HFFc6 (cell line): ENCODE measurements at regions not wholly inside any gene's neighbourhood (a gene's known extent, or its start where the extent isn't known, plus 50 kb on each side); places are given as distances from the start of the nearest gene placed in this dataset.

Experiments used
- DNase-seq: peaks from one replicate; pipeline ENCODE4 v3.0.0-alpha.2; 2018
- H3K27ac Mint-ChIP-seq: 2 replicates; pipeline ENCODE4 v1.8.0; 2020; ENCODE audit warnings: mild to moderate bottlenecking, mixed read lengths
- H3K27me3 Mint-ChIP-seq: 2 replicates; pipeline ENCODE4 v1.8.0; 2021; ENCODE audit warnings: mild to moderate bottlenecking, moderate library complexity, mixed read lengths; ENCODE audit not compliant: insufficient read depth
- H3K36me3 Mint-ChIP-seq: 2 replicates; pipeline ENCODE4 v1.8.0; 2021; ENCODE audit warnings: low read depth, mixed read lengths
- H3K4me1 Mint-ChIP-seq: 2 replicates; pipeline ENCODE4 v1.8.0; 2020; ENCODE audit warnings: low read depth, mixed read lengths
- H3K4me3 Mint-ChIP-seq: 2 replicates; pipeline ENCODE4 v1.8.0; 2020; ENCODE audit warnings: mild to moderate bottlenecking, moderate library complexity, mixed read lengths
- H3K9me3 Mint-ChIP-seq: 2 replicates; pipeline ENCODE4 v1.8.0; 2020; ENCODE audit warnings: mild to moderate bottlenecking, mixed read lengths
- TF ChIP-seq, protein P1 (sequence below): fragments of 200-600 bp; sonication (generic); IDR thresholded peaks from 2 replicates; pipeline ENCODE4 v1.5.0; 2021; ENCODE audit warnings: antibody characterized with exemption, mild to moderate bottlenecking

DNA sequence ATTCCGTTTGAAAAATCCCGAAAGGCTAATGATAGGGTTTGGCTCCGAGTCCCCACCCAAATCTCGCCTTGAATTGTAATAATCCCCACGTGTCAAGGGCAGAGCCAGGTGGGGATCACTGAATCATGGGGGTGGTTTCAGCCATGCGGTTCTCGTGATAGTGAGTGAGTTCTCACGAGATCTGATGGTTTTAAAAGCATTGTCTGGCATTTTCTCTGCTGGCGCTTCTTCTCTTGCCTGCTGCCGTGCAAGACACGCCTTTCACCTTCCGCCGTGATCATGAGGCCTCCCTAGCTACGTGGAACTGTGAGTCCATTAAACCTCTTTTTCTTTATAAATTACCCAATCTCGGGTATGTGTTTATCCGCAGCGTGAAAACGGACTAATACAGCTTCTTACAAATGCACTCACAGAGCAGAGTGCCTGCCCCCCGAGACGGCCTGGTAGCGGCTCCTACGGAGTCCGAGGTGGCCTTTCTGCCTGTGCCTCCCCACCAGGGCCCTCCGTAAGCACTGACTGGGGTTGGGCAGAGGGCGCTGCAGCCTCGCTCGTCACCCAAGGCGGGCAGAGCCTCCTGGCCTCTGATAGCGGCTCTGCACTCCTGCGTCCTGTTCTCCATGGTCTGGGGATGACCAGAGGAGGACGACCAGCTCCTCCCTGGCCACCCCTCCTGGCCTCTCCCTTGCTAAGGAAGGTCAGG, 131.7 kb downstream of the FOXL1 start:
- H3K36me3 Mint-ChIP-seq: peaks cover 15% of the 10 kb centered on the region
- H3K9me3 Mint-ChIP-seq: peaks cover 15% of the 10 kb centered on the region
- no peak overlapping the region for H3K27ac Mint-ChIP-seq
- H3K27me3 Mint-ChIP-seq: peaks cover 44% of the 10 kb centered on the region
- no peak overlapping the region for H3K4me3 Mint-ChIP-seq
- H3K4me1 Mint-ChIP-seq: no peaks in the 10 kb centered on the region
- TF ChIP-seq, protein P1, sequence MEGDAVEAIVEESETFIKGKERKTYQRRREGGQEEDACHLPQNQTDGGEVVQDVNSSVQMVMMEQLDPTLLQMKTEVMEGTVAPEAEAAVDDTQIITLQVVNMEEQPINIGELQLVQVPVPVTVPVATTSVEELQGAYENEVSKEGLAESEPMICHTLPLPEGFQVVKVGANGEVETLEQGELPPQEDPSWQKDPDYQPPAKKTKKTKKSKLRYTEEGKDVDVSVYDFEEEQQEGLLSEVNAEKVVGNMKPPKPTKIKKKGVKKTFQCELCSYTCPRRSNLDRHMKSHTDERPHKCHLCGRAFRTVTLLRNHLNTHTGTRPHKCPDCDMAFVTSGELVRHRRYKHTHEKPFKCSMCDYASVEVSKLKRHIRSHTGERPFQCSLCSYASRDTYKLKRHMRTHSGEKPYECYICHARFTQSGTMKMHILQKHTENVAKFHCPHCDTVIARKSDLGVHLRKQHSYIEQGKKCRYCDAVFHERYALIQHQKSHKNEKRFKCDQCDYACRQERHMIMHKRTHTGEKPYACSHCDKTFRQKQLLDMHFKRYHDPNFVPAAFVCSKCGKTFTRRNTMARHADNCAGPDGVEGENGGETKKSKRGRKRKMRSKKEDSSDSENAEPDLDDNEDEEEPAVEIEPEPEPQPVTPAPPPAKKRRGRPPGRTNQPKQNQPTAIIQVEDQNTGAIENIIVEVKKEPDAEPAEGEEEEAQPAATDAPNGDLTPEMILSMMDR: no peak
- no peak for DNase-seq

DNA sequence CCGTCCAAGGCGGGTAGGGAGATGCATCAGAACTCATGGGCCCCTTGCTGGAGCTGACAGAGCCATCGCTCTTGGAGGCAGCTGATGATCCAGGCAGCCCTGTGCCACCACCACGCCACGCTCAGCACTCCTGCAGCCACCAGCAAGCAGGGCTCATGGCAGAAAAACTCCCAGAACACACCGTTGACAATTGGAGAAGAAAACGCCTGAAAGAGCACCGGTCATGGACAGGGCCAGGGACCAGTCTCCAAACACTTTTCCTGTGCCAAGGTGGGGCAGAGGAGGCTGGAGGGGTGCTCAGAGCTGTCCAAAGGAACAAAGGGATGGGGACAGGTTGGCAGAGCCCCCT, 132.2 kb downstream of the FOXL1 start:
- H3K27ac Mint-ChIP-seq: no peak overlapping the region
- peaks cover 13% of the 10 kb centered on the region for H3K36me3 Mint-ChIP-seq
- TF ChIP-seq, protein P1: no peak
- H3K27me3 Mint-ChIP-seq: peaks cover 42% of the 10 kb centered on the region
- DNase-seq: no peak
- no peaks in the 10 kb centered on the region for H3K4me1 Mint-ChIP-seq
- no peak overlapping the region for H3K4me3 Mint-ChIP-seq
- peaks cover 13% of the 10 kb centered on the region for H3K9me3 Mint-ChIP-seq

DNA sequence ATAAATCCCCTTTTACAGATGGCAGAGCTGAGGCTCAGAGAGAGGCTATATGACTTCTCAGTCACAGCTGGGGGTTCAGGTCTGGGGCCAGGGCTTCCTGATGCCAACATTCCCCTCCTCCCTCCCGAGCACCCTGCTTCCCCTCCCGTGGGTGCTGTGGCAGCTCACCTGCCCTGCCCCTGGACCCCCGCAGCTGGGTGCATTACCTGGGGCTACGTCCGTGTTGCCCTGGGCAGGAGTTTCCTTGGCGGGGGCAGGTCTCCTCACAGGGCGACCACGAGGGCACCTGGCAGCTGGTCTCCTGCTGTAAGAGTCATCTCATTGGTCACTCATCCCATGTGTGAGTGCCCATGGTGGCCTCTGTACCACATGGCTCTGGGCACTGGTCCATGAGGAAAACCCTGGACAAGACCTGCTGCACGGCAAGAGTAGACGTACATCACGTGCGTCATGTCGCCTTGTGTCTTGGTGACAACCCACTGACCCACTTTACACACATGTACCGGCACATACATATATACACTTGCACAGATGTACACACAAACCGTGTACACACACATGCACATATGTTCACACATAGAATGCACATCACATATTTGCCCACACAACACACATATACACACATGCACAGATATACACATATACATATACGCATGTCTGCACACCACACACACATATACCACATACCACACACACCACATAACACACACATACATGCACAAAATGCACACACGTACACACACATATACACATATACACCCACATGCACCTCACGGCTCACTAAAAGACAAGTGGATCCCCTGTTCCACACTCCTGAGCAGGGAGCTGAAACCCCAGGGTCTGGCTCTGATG, 134.0 kb downstream of the FOXL1 start:
- H3K4me1 Mint-ChIP-seq: no peaks in the 10 kb centered on the region; the same call in 1 of the 2 replicates
- no peak overlapping the region for H3K27ac Mint-ChIP-seq
- TF ChIP-seq, protein P1: no peak
- no peak overlapping the region for H3K4me3 Mint-ChIP-seq
- peaks cover 36% of the 10 kb centered on the region for H3K27me3 Mint-ChIP-seq
- no peak for DNase-seq
- peaks cover 10% of the 10 kb centered on the region; the same call in 1 of the 2 replicates for H3K36me3 Mint-ChIP-seq
- peaks cover 10% of the 10 kb centered on the region for H3K9me3 Mint-ChIP-seq

DNA sequence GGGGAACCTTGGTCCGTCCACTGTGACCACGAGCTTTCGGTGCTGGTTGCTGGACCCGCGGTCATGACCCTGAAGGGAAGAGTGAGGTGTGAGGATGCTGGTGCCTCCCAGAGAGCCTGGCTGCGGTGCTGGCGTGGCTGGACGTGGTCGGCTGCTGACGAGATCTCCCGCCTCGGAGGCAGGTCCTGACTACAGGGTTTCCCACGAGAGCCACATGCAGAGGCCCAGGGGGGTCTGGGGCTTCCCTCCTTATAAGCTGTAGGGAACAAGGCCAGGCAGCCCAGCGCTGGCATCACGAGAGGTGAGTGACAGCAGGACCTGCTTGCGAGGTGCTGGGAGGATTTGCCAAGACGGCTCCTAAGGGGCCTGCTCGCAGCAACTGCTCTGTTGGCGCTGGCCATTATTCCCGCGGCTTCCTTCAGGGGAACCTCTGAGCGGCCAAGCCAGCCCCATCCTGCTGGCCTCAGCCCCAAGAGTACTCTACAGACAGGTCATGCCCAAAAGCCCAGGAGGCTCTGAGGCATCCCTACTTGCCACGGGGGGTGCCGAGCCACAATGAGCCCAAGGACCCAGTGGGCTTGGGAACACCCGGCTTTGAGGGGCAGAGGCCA, 134.8 kb downstream of the FOXL1 start:
- TF ChIP-seq, protein P1: no peak
- peaks cover 10% of the 10 kb centered on the region; the same call in 1 of the 2 replicates for H3K36me3 Mint-ChIP-seq
- peaks cover 32% of the 10 kb centered on the region for H3K27me3 Mint-ChIP-seq
- no peak overlapping the region for H3K4me3 Mint-ChIP-seq
- peaks cover 10% of the 10 kb centered on the region for H3K9me3 Mint-ChIP-seq
- H3K4me1 Mint-ChIP-seq: peaks cover 1% of the 10 kb centered on the region; the same call in 1 of the 2 replicates
- H3K27ac Mint-ChIP-seq: no peak overlapping the region
- DNase-seq: no peak

DNA sequence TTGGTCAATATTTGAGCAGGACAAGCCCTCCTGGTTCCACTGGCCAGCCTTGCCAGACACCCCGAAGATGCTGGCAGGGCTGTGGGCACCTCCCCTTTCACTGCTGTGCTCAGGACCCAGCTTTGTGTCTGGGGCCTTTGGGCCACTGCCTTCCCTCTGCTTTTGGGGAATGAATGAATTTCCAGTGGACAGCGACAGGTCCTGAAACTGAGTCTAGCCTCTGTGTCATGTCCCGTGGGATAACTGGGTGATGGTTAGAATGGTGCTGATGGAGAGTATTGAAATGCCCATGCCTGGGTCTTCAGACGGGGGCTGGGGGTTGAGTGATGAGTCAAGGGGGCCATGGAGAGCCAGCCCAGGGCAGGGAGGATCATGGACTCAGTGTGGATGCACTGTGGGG, 135.8 kb downstream of the FOXL1 start:
- no peak for DNase-seq
- H3K9me3 Mint-ChIP-seq: peaks cover 3% of the 10 kb centered on the region
- H3K4me3 Mint-ChIP-seq: no peak overlapping the region
- peaks cover 4% of the 10 kb centered on the region; the same call in 1 of the 2 replicates for H3K4me1 Mint-ChIP-seq
- H3K27ac Mint-ChIP-seq: no peak overlapping the region
- H3K27me3 Mint-ChIP-seq: peaks cover 30% of the 10 kb centered on the region
- peaks cover 7% of the 10 kb centered on the region; the same call in 1 of the 2 replicates for H3K36me3 Mint-ChIP-seq
- TF ChIP-seq, protein P1: no peak
